NCI-H1048 (cell line): ENCODE measurements at regions not wholly inside any gene's neighbourhood (a gene's known extent, or its start where the extent isn't known, plus 50 kb on each side); places are given as distances from the start of the nearest gene placed in this dataset.
"Not testable (repeated sequence)": the region's sequence is repeated elsewhere in the genome, so short reads cannot be mapped to it uniquely, and the experiment has no call there.

Source experiments
- DNase-seq: peaks from one replicate; lab custom pipeline; 2025; lab: John Stamatoyannopoulos, UW

DNA sequence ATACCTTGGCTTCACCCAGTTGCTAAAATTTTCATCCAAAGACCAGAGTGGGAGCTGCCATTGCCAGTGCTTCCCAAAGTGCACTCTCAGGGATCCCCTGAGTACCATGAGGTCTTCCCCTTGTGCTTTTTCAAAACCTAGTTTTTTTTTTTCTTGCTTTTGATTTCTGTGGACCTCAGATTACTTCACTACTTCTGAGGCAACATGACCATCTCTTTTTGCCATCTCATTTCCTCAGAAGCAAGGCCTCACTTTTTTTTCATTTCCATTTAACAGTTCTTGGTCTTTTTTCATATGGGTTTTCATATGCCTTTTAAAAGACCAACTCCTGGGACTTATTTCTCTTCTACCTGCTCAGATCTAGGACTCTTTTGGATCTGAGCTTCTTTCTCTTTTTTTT lies 64.1 kb upstream of the MMS22L start:
- no peak for DNase-seq

DNA sequence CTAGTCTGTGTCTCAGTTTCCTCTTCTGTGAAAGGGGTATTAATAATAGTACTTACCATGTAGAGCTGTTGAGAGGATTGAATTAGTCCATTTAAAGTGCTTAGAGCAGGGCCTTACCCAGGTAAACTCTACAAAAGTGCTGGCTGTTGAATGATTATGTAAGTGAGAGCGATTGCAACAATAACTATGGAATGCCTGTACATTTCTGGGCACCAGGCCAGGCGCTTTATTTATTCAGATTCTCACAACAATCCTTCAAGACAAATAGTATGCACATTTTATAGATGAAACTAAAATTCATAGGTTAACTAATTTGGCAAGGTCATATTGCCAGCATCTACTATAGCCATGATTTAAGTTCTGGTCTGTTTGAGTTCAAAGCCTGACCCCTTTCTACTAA lies 78.3 kb upstream of the MMS22L start:
- no peak for DNase-seq

DNA sequence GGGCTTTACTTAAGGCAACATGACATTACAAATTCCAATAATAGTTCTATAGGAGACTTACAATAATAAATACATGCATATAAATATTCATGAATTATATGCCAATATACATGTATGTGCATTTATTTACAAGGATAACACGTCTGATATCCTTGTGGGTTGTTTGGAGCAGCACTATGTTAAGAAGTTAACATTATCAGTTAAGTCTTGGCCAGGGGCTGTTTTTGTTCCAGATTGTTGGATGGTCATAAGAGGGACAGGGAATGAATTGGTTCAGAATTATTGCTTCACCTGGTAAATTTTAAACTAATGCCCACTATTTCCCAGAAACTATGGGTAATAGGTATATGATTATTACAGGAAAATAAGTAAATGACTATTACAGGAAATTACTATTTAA lies 81.3 kb upstream of the MMS22L start:
- no peak for DNase-seq

DNA sequence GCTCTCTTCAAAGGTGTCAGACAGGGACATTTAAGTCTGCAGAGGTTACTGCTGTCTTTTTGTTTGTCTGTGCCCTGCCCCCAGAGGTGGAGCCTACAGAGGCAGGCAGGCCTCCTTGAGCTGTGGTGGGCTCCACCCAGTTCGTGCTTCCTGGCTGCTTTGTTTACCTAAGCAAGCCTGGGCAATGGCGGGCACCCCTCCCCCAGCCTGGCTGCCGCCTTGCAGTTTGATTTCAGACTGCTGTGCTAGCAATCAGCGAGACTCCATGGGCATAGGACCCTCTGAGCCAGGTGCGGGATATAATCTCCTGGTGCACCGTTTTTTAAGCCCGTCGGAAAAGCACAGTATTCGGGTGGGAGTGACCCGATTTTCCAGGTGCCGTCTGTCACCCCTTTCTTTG lies 99.1 kb upstream of the MMS22L start:
- DNase-seq: not testable (repeated sequence)

DNA sequence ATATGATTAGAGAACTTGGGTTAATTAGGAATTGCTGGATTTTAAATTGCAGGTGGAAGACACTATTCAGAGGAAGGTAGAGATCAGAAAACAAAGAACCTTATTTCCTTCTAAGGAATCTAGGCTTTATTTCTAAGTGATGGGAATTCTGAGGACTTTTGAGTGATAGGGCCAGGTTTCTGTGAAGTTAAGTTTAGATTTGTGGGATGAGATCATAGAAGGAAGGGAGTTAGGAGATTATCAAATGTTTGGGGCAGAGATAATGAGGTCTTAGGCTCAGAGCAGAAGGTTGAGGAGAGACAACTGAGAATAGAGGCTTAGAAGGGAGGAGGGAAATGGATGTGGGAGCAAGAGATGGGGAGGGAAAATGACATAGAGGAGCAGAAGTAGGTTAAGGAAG lies 109.7 kb upstream of the MMS22L start:
- DNase-seq: no peak

DNA sequence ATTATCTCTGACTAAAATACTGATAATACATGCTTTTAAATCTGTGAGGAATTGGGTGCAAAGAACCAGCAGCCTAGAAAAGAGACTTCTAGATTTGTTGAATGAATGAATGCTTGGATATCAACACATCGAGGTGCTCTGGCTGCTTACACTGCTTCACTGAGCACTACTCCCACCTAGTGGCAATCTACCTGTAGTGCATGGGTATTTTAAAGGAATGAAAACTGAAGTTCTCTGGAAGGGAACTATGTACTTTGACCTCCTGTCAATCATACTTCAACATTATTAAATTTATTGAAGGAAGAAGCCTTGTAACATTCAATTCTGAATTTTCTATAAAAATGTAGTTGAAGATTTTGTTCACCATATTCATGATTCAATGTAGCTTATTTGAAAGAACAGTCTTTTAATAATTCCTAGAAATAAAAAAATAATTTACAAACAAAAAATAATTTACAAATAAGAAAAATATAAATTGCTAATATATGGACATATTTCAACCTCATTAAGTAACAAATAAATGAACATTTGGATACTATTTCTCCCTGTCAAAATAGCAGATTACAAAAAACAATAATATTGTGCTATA lies 111.2 kb upstream of the MMS22L start:
- DNase-seq: no peak

DNA sequence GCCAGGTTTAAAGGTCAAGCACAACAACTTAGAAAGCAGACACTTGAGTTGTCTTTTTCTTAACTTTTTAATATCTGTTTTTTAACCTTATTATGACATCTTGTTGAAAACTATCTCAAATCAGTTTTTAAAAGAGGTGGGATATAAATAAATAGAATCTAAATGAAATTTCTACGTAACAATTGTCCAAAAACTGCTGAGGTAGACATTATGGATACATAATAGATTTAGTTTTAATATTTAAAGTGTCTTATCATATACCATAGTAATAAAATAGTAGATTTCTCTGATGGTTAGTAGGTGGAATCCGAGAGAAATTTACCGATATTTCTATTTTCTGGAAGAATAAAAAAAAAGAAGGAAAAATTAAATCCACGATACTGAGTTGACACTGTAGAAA lies 113.9 kb upstream of the MMS22L start:
- no peak for DNase-seq

DNA sequence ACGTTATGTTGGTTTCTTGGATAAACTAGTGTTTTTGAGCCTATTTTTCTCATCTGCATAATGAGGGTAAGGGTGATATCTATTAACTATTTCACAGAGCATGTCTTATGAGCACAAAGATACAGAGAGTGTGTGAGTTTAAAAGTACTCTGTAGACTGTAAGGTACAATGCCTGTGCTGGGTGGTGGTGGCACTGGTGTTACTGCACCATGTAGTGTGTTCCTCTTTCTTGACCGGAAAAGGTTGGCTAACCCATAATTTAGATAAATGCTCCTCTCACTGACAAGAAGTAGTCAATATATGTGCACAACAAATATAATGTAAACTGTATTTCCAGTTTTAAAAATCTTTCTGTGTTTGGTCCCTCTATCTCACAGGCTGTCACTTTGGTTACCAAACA lies 116.2 kb upstream of the MMS22L start:
- no peak for DNase-seq

DNA sequence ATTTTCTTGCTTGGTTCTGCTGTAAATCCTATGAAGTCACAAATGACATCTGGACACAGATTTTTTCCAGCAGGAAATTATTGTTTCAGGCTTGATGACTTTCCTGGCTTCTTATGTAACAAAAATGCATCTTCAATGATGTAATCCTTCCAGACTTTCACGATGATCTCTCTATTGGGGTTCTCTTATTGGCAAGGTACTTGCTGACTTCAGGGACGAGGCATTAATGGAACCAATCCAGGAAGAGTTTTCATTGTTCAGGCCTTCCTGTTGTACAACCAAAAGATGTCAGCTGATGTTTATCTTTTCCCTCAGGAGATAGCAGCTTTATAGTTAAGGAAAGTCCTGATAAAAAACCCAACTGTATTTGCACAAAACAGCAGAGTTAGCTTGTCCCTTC lies 118.5 kb upstream of the MMS22L start:
- DNase-seq: no peak

DNA sequence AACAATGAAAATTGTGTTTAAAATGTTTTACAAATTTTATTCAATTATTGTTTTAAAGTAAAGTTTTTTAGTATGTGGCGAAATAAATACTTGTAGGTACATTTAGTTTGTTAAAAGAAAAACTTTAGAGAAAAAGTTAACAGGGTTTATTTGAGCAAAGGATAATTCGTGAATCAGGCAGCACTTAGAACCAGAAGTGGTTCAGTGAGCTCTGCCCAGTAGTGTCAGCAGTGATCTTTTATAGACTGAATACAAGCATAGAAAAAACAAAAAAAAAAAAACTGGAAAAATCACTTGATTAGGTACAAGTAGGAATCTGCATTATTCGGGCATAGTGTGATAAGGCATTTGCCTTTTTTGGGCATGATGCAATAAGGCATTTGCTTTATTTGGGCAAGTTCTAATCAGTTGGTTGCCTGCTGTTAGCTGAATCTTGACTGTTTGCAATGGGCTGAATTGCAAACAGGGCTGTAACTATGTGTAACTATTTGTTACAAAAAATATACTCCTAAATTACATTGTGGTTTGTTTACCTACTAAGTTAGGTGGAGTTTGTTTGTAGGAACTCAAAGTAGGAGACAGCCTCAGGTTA lies 122.9 kb upstream of the MMS22L start:
- DNase-seq: no peak

DNA sequence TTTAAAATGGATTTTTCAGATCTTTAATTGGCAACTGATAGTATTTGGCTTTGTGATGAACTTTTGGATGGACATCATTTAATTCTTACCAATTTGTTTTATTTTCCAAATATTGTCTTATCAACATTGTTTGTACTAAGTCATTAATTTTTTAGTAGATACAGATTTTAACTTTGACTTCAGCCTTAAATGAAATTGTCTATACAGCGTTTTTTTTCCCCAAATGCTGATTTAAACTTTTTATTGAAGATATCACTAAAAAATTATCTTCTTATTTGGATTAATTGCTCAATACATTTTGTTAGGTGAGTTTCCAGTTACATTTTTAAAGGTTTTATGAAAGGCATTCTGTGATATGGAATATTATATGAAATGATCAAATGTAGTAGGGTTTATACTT lies 123.6 kb upstream of the MMS22L start:
- no peak for DNase-seq

DNA sequence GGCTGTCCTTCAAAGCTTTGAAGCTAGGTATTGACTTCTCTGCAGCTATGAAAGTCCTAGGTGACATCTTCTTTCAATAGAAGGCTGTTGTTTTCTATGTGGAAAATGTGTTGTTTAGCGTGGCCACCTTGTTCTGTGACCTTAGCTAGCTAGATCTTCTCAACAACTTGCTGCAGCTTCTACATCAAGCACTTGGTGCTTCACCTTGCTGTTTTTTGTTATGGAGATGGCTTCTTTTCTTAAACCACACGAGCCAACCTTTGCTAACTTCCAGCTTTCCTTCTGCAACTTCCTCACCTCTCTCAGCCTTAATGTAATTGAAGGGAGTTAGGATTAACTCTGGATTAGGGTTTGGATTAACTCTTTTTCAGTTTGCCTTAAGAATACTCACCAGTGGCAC lies 128.6 kb upstream of the MMS22L start:
- DNase-seq: no peak

DNA sequence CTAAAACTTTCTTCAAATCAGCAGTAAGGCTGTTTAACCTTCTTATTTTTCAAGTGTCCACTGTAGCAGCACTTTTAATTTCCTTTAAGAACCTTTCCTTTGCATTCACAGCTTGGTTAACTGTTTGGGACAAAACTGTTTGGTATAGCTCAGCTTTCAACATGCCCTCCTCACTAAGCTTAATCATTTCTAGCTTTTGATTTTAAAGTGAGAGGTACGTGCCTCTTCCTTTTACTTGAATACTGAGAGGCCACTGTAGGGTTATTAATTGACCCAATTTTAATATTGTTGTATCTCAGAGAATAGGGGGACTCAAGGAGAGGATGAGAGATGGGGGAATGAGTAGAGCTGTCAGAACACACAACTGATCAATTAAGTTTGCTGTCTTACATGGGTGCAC lies 129.5 kb upstream of the MMS22L start:
- no peak for DNase-seq

DNA sequence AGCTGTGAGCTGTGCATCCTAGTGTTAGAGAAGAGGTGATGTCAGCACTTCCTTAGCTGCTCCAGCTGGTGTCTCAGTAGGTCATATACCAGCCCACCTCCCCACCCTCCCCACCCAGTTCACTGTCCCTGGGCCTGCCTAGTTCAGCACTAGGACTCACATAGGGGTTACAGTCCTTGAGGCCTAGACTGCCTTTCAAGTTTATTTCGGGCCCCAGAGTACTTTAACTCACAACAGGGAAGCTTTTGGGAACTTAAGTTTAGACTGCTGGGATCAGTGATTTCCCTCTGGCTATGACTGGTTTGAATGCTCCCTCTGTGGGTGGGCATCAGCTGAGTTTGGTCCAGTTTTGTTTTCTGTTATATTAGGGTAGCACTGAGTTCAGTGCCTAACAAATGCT lies 139.2 kb upstream of the MMS22L start:
- DNase-seq: no peak

DNA sequence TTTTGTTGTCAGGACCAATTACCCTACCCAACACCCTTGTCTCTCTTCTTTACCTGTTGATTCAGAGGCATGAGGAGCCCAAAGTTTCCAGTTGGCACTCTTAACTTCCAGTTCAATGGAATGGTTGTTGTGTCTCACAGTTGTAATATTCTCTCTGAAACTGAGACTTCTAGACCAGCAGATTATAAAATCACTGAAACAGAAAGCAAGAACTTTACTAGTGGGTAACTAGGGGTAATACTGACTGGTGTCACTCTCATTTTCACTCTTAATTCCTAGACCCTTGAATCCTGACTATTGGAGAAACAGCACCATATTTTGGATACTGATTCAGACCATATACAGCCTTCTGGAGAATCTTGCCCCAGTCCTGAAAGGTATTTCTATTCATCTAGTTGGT lies 140.2 kb upstream of the MMS22L start:
- no peak for DNase-seq

DNA sequence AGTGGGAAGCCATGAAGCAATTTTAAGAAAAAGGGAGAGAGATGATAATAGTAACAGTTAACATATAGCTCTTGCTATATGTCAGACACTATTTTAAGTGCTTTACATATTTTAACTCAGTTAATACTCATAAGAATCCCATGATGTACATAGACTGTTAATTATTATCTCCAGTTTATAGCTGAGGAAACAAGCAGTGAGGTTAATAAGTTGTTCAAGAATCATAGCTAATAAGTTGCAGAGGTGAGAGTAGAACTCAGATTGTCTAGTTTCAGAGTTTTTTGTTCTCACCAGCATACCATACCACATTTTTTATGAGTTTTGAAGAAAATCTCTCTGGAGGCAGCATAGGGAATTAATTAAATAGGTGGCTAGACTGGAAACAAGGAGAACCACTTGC lies 144.6 kb upstream of the MMS22L start:
- no peak for DNase-seq

DNA sequence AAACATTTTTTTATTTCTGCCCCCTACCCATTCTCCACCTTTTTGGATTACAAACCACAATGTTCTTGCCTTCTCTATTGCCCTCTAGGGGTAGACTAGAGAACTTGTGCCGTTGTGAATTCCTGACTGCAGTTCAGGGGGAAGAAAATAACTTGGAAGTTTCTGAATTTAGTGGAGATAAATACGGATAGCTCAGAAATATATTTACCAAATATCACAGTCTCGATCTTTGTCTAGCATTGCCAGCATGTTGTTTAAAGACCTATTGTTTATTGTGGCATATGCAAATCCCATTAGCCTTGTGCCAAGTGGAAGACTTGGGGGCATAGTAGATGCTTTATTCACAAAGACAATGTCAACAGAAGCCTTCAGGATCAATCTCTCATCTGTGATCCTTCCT lies 154.1 kb upstream of the MMS22L start:
- no peak for DNase-seq

DNA sequence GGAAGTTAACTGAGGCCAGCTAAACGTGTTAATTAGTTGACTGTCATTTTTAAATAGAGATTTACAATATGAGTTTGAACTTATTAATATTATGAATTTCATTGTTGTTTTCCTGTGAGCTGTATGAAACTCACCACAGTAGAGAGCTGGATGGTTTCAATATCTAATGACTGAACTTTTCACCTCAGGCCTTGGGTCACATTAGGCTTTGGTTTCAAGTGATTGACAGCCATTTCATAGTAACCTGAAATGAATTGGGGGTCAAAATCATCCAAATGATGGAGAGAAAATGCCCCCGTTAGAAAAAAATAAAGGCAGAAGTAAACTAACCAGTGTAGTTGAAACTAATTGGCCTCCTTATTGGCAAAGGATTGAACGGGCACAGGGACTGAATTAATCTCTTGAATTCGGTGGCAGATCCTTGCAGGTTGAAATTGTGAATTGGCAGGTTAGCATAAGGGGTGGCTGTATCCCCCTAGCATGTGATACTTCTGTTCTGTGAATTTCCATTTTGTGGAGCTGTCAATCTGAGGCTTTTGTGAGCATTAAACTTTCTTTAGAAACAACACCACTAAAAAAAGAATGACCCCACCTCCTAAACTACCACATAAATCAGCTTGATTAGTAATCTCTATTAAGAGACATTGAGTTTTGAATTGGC lies 155.1 kb upstream of the MMS22L start:
- no peak for DNase-seq

DNA sequence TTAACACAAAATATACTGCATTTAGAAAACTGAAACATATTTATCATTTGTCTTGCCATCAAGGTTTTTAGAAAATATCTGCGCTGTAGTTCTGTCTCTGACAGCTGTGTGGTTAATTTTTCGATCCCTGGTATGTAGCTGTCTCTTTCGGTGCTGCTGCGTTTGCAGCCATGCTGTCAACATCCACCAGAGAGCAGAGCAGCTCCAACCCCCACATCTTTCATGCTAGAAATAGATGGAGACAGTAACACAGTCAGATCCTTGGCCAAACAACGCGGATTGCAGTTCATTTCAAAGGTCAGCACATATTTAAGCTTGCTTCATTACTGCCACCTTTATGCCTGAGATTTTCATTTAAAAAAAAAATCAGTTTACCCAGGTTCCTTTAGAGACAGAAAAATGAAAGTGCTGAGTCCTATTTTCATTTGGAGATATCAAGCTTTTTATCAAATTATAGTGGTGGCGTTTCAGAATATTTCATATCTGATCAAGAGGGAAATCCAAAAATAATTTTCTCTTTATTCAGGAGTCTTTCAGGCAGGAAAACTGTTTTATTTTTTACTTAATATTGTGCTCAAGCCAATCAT lies 157.7 kb upstream of the MMS22L start:
- no peak for DNase-seq

DNA sequence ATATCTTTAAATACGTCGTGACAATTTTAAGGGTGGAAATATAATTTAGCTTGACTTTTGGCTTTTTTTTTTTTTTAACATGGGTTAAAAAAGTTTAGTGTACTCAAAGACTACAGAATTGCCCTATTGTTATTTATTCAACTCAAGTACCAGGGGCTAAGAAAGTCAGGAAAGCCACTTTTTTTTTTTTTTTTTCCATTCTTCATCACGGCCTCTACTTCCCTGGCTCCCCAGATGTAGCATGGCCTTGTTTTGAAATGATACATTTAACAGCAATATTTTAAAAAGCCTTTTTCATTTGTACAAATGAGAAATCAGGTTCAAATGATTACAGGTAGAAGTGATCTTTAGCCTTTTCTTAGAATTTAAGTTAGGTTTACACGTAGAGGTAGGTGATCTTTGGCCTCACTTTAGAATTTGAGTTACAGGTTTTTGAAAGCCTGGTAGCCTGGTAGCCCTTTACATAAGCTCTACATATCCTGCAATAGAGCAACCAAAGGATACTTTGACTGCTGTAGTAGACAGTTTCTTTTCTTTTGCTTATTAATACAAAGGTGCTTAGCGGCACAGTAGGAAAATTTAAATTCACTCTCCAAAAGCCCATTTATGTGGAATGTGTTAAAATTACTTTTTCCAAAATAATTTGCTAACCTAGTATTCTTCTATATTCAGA lies 160.5 kb upstream of the MMS22L start:
- DNase-seq: no peak

DNA sequence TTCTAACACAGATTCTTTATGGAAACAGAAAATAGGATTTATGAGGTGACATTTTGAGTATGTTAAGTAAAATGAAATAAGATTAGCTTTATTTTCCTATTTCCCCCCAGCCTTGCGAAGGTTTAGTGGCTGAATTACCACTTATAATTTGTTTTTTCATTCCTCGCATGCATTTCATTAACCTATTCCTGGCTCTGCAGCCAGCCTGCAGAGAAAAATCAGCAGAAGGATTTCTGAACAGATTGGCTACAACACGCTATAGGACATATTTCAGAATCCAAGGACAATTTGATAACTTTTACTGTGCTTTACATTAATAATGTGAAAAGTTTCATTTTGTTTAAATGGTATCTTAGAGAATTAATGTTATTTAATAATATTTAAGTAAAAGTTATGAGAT lies 162.4 kb upstream of the MMS22L start:
- no peak for DNase-seq

DNA sequence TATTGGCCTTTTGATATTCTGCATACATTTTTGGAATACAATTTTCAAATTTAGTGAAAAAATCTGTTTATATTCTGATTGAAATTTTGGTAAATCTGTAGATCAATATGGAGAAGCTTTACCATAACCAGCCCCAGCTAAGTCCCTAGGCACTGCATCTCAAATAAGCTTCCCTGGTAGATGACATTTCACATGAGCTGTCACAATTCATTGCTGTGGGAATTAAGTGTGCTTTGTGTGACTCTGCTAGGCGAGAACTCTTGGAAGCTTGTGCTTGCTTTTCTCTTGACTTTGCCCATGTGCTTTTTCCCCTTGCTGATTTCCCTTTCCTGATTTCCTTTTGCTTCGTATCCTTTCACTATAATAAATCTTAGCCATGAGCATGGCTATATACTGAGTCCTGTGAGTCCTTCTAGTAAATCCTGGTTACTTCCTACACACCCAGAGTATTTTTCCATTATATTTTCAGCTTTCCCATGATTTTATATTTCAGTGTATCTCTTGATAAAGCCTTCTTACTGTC lies 166.5 kb upstream of the MMS22L start:
- DNase-seq: no peak

DNA sequence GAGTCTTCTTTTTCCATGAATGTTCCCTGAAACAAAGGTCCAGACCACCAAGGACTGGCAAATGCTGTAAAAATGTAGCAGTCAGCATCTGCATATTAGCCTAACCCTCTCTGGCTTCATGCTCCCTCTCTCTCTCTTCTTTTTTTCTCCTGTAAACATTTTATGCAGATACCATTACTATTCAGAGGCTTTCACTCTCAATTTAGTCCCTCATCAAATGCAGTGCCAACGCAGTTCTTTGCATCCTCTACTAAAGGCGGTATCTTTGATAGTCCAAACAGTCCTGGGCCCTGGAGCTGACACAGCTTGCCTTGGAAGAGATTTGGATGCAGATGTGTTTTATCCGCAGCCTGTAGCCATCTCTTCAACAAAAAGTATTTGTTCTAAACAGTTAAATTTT lies 167.1 kb upstream of the MMS22L start:
- no peak for DNase-seq
